GM12878 (cell line): ENCODE measurements at regions not wholly inside any gene's neighbourhood (a gene's known extent, or its start where the extent isn't known, plus 50 kb on each side); places are given as distances from the start of the nearest gene placed in this dataset.

ENCODE experiments used
- EP300 ChIP-seq, 2 experiments: fragments of 150-350 bp in 1 of 2; IDR thresholded peaks; 2 replicates each; pipeline ENCODE4 v1.6.1; 2011 to 2012; ENCODE audit warnings: low read depth in 2 of 2, low read length in 2 of 2, borderline replicate concordance in 1 of 2, improper control_type of control experiment in 1 of 2, inconsistent platforms in 1 of 2; ENCODE audit not compliant: control insufficient read depth in 1 of 2
- GABPA ChIP-seq: IDR thresholded peaks from 2 replicates; pipeline ENCODE4 v1.6.1; 2014; ENCODE audit warnings: antibody characterized with exemption, low read depth, mild to moderate bottlenecking, inconsistent platforms
- POLR2A ChIP-seq: IDR thresholded peaks from 2 replicates; pipeline ENCODE4 v1.6.1; 2011; ENCODE audit warnings: low read depth, mild to moderate bottlenecking, low read length
- POLR2AphosphoS5 ChIP-seq: IDR thresholded peaks from 2 replicates; pipeline ENCODE4 v1.6.1; 2011; ENCODE audit warnings: mild to moderate bottlenecking, low read length, inconsistent platforms
- TF ChIP-seq, protein P1 (sequence below), 3 experiments: IDR thresholded peaks in 2 of 3; conservative IDR thresholded peaks in 1 of 3; 2 replicates each; pipeline ENCODE4 v1.5.1; 2011; ENCODE audit warnings: low read depth in 3 of 3, low read length in 3 of 3, mild to moderate bottlenecking in 3 of 3, control low read depth in 2 of 3, moderate library complexity in 2 of 3, inconsistent platforms in 1 of 3, mixed read lengths in 1 of 3; ENCODE audit not compliant: control insufficient read depth in 2 of 3, insufficient read depth in 1 of 3; ENCODE audit errors: extremely low read depth in 1 of 3

DNA sequence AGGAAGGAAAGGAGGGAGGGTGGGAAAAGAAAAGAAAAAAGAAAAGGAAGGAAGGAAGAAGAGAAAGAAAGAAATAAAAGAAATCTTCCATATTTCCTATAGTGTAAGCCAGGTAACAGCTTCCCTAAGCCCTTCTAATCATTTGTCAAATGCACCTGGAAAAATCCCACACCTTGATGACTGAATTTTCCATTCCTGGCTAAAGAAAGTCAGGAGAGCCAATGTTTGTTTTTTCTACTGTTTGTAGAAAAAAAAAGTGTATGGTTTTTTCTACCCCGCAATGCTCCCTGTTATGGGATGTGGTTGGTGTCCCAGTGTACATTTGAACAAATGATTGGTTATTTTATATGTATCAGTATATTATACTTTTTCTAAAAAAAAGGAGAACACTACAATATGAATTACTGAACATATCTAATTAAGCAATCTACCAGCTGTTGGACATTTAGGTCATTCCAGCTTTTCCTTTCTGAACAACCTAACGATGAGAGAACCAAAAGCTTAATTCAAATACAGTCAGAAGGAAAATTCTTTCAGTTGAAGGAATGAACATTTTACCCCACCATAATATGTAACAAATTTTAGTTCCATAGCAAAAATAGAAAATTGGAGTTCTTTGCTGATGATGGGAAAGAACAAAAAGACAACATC, 355.0 kb downstream of the SETD4 start:
- TF ChIP-seq POLR2A (no peak), EP300 (IDR thresholded peaks at IDR 0.05; ENCODE audit: borderline replicate concordance in 1 of 2, control insufficient read depth in 1 of 2, low read depth in 2 of 2, low read length in 2 of 2) (no peak), GABPA (no peak), POLR2AphosphoS5 (no peak)
- TF ChIP-seq, protein P1, sequence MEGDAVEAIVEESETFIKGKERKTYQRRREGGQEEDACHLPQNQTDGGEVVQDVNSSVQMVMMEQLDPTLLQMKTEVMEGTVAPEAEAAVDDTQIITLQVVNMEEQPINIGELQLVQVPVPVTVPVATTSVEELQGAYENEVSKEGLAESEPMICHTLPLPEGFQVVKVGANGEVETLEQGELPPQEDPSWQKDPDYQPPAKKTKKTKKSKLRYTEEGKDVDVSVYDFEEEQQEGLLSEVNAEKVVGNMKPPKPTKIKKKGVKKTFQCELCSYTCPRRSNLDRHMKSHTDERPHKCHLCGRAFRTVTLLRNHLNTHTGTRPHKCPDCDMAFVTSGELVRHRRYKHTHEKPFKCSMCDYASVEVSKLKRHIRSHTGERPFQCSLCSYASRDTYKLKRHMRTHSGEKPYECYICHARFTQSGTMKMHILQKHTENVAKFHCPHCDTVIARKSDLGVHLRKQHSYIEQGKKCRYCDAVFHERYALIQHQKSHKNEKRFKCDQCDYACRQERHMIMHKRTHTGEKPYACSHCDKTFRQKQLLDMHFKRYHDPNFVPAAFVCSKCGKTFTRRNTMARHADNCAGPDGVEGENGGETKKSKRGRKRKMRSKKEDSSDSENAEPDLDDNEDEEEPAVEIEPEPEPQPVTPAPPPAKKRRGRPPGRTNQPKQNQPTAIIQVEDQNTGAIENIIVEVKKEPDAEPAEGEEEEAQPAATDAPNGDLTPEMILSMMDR (IDR thresholded peaks at IDR 0.05 in 2 of 3, conservative IDR thresholded peaks at IDR 0.05 in 1 of 3; ENCODE audit: control insufficient read depth in 2 of 3, extremely low read depth in 1 of 3, insufficient read depth in 1 of 3, low read depth in 3 of 3, low read length in 3 of 3): no peak
